Lower leg skin (tissue), 4 donors: ENCODE measurements at regions not wholly inside any gene's neighbourhood (a gene's known extent, or its start where the extent isn't known, plus 50 kb on each side); places are given as distances from the start of the nearest gene placed in this dataset.

Experiments
- DNase-seq, 2 donors: peaks; one replicate each; pipeline ENCODE4 v3.0.0-alpha.2; 2019; ENCODE audit warnings: low spot score in 2 of 2
- H3K4me3 ChIP-seq: fragments of 200-600 bp; sonication (generic); 2 replicates; pipeline ENCODE4 v1.5.1; 2017; ENCODE audit warnings: mild to moderate bottlenecking, low read depth; ENCODE audit not compliant: poor library complexity, severe bottlenecking
- POLR2A ChIP-seq, 2 donors: fragments of 450-650 bp; IDR thresholded peaks; one replicate each; pipeline ENCODE4 v1.6.1; 2016 to 2017; ENCODE audit warnings: antibody characterized with exemption in 2 of 2, mild to moderate bottlenecking in 1 of 2, moderate library complexity in 1 of 2
- WGBS, 2 donors: methylation state at CpG; one replicate each; pipeline ENCODE4 v1.1.5; 2018; 5-methylcytosine and 5-hydroxymethylcytosine counted together
- intact Hi-C: fragments of 100-400 bp; cut with DNase I; formaldehyde crosslinking; loops from one replicate; pipeline ENCODE4 v1.15.0; 2023; ENCODE audit warnings: low total_unique reads
- microRNA counts, 2 donors: library from miRNA; unstranded; fragments of <30 nt; microRNA quantifications; one replicate each; lab custom pipeline; 2016
- microRNA-seq, 2 donors: library from miRNA; unstranded; fragments of <30 nt; microRNA quantifications; one replicate each; pipeline ENCODE4, GENCODE V29; 2016; ENCODE audit warnings: borderline replicate concordance in 2 of 2, borderline number of aligned reads in 1 of 2
- TF ChIP-seq, protein P1 (sequence below), 3 donors: fragments of 450-650 bp; IDR thresholded peaks; one replicate each; pipeline ENCODE4 v1.5.1; 2016; ENCODE audit warnings: antibody characterized with exemption in 3 of 3, mild to moderate bottlenecking in 3 of 3, moderate library complexity in 2 of 3

DNA sequence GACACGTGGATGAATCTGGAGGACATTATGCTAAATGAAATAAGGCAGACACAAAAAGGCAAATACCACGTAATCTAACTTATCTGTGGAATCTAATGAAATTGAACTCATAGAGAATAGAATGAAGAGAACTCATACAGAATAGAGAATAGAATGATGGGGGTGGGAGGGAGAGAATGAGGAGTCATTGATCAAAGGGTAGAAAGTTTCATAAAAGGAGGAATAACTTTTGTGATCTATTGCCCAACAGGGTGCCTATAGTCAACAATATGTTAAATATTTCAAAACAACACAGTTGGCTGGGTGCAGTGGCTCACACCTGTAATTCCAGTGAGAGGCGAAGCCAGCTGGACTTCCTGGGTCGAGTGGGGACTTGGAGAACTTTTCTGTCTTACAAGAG, 54.9 kb upstream of the ZNF169 start:
- intact Hi-C loops, result no loop called here
- no peak overlapping the region for H3K4me3 ChIP-seq
- 69 to 70% methylated on average over 4 of the region's 4 CpGs for WGBS, 2 donors
- TF ChIP-seq, protein P1, sequence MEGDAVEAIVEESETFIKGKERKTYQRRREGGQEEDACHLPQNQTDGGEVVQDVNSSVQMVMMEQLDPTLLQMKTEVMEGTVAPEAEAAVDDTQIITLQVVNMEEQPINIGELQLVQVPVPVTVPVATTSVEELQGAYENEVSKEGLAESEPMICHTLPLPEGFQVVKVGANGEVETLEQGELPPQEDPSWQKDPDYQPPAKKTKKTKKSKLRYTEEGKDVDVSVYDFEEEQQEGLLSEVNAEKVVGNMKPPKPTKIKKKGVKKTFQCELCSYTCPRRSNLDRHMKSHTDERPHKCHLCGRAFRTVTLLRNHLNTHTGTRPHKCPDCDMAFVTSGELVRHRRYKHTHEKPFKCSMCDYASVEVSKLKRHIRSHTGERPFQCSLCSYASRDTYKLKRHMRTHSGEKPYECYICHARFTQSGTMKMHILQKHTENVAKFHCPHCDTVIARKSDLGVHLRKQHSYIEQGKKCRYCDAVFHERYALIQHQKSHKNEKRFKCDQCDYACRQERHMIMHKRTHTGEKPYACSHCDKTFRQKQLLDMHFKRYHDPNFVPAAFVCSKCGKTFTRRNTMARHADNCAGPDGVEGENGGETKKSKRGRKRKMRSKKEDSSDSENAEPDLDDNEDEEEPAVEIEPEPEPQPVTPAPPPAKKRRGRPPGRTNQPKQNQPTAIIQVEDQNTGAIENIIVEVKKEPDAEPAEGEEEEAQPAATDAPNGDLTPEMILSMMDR (IDR thresholded peaks at IDR 0.05), result no peak
- no peak for TF ChIP-seq POLR2A (IDR thresholded peaks at IDR 0.05)
- no peak for DNase-seq

DNA sequence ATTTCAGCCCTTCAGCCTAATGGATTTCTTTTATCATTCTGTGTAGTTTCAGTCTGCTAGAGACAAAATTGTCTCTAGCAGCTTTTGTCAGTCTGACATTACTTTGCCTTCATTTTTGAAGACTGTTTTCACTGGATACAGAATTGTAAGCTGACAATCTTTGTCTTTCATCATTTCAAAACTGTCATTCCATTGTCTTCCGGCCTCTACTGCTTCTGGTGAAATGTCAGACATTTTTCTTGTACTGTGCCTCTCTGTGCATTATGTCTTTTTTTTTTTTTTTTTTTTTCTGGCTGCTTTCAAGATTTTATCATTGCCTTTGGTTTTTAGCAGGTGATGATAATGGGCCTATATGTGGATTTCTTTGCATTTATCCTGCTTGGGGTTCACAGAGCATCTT, 51.3 kb upstream of the ZNF169 start:
- WGBS, 2 donors, result 89 to 92% methylated on average over 1 of the region's 1 CpG
- DNase-seq, result no peak
- intact Hi-C loops, result no loop called here
- TF ChIP-seq, protein P1 (IDR thresholded peaks at IDR 0.05), result no peak
- TF ChIP-seq POLR2A (IDR thresholded peaks at IDR 0.05), result no peak
- no peak overlapping the region for H3K4me3 ChIP-seq

MicroRNA genes in the stretch of these regions (microRNA counts, 767-probe panel; counts per million panel counts)
- 9,249 to 10,506 counts per million in 2 donors for microRNA hsa-let-7d-5p (lab: Ali Mortazavi, UCI)
- 11,038 to 13,409 counts per million in 2 donors for microRNA hsa-let-7f-5p (lab: Ali Mortazavi, UCI)

Small RNAs in the stretch of these regions (microRNA-seq; reads per million reads assigned to microRNA genes)
- gene MIRLET7A1, result 2,118 to 2,597 reads per million in 2 donors
- 18,672 to 21,373 reads per million in 2 donors for gene MIRLET7D
- 1,008 to 1,049 reads per million in 2 donors for gene MIRLET7F1
